ENCODE measurements at regions not wholly inside any gene's neighbourhood (a gene's known extent, or its start where the extent isn't known, plus 50 kb on each side); places are given as distances from the start of the nearest gene placed in this dataset.

DNA sequence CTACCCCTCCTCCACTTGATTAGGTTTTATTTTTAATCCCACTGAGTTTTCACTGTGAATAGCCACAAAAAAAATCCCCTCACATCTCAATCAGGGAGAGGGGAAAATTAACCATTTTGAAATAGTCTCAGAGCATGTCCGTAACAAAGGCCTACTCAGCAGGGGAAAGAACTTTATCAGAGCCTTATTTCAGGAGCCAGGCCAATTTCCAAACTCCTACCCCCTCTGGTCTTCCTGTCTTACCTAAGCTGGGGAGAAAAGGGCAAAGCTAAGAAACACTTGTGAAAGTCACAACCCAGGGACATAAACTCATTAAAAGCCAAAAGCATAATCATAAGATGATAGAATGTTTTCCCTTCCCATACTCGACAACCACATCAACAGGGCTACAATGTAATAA lies 260.3 kb upstream of the DIO3 start:
- no peak for TF ChIP-seq POLR2A (IDR thresholded peaks at IDR 0.05)
- TF ChIP-seq, protein P1, sequence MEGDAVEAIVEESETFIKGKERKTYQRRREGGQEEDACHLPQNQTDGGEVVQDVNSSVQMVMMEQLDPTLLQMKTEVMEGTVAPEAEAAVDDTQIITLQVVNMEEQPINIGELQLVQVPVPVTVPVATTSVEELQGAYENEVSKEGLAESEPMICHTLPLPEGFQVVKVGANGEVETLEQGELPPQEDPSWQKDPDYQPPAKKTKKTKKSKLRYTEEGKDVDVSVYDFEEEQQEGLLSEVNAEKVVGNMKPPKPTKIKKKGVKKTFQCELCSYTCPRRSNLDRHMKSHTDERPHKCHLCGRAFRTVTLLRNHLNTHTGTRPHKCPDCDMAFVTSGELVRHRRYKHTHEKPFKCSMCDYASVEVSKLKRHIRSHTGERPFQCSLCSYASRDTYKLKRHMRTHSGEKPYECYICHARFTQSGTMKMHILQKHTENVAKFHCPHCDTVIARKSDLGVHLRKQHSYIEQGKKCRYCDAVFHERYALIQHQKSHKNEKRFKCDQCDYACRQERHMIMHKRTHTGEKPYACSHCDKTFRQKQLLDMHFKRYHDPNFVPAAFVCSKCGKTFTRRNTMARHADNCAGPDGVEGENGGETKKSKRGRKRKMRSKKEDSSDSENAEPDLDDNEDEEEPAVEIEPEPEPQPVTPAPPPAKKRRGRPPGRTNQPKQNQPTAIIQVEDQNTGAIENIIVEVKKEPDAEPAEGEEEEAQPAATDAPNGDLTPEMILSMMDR (IDR thresholded peaks at IDR 0.05), result no peak
